Mucosa of descending colon (tissue), 3 donors: ENCODE measurements at regions not wholly inside any gene's neighbourhood (a gene's known extent, or its start where the extent isn't known, plus 50 kb on each side); places are given as distances from the start of the nearest gene placed in this dataset.

ENCODE experiments used
- ATAC-seq: fragments of 200-7000 bp; cut with Tn5 transposase; one replicate; pipeline ENCODE4 v1.9.1; 2020; ENCODE audit warnings: mild to moderate bottlenecking, moderate library complexity
- DNase-seq, 3 donors: peaks; one replicate each; pipeline ENCODE4 v3.0.0-alpha.2; 2020
- H3K36me3 ChIP-seq: fragments of 200-600 bp; one replicate; pipeline ENCODE4 v1.8.0; 2021; ENCODE audit warnings: low read depth, mild to moderate bottlenecking
- H3K4me1 ChIP-seq: fragments of 200-600 bp; one replicate; pipeline ENCODE4 v1.8.0; 2021; ENCODE audit warnings: low read depth, mild to moderate bottlenecking
- H3K4me3 ChIP-seq: fragments of 200-600 bp; one replicate; pipeline ENCODE4 v1.8.0; 2021; ENCODE audit warnings: mild to moderate bottlenecking
- H3K9me3 ChIP-seq: fragments of 200-600 bp; one replicate; pipeline ENCODE4 v1.8.0; 2021; ENCODE audit warnings: mild to moderate bottlenecking
- intact Hi-C, 2 donors: fragments of 100-400 bp; cut with DNase I in 1 of 2; cut with micrococcal nuclease in 1 of 2; formaldehyde crosslinking; loops; one replicate each; pipeline versions ENCODE4 v1.11.0 to v1.11.1; 2022; cut with DNase I, micrococcal nuclease
- TF ChIP-seq, protein P1 (sequence below): fragments of 200-600 bp; IDR thresholded peaks from one replicate; pipeline ENCODE4 v1.8.0; 2022; ENCODE audit warnings: antibody characterized with exemption, mild to moderate bottlenecking
- donor health status: DM: no; HTN: no; CAD: no; lungs with moderate emphysema.
- donor health status: DM: no; HTN: no; CAD: no.
- donor health status: DM: no; HTN: yes; CAD: no.

DNA sequence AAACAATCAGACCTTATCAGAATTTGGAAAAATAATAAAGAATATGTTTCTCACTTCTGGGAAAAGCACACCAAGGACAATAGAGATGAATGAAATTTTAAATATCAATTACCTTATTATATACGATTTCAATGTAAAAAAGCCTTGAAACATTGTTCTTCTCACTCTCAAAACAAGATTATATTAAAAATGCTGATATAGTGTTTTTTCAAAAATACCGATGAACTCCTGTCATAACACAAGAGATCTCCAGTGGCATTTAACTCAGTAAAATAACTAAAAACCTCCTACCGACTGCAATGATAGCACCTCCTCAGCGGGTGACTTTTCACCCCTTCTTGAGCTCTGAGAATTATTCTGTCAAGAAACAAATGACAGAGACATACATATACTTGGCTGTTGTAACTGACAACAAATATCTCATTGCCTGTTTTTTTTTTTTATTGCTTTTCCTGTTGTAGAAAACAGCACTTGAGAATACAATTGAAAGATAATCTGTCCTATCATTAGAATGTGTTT, 1237.3 kb downstream of the C4orf33 start:
- TF ChIP-seq, protein P1, sequence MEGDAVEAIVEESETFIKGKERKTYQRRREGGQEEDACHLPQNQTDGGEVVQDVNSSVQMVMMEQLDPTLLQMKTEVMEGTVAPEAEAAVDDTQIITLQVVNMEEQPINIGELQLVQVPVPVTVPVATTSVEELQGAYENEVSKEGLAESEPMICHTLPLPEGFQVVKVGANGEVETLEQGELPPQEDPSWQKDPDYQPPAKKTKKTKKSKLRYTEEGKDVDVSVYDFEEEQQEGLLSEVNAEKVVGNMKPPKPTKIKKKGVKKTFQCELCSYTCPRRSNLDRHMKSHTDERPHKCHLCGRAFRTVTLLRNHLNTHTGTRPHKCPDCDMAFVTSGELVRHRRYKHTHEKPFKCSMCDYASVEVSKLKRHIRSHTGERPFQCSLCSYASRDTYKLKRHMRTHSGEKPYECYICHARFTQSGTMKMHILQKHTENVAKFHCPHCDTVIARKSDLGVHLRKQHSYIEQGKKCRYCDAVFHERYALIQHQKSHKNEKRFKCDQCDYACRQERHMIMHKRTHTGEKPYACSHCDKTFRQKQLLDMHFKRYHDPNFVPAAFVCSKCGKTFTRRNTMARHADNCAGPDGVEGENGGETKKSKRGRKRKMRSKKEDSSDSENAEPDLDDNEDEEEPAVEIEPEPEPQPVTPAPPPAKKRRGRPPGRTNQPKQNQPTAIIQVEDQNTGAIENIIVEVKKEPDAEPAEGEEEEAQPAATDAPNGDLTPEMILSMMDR = no peak
- Histone ChIP-seq H3K4me3 (no peak overlapping the region), H3K36me3 (no peaks in the 10 kb centered on the region), H3K4me1 (no peaks in the 10 kb centered on the region), H3K9me3 (no peaks in the 10 kb centered on the region)
- ATAC-seq (no peak), DNase-seq (no peak)
- intact Hi-C loops = no loop called here

DNA sequence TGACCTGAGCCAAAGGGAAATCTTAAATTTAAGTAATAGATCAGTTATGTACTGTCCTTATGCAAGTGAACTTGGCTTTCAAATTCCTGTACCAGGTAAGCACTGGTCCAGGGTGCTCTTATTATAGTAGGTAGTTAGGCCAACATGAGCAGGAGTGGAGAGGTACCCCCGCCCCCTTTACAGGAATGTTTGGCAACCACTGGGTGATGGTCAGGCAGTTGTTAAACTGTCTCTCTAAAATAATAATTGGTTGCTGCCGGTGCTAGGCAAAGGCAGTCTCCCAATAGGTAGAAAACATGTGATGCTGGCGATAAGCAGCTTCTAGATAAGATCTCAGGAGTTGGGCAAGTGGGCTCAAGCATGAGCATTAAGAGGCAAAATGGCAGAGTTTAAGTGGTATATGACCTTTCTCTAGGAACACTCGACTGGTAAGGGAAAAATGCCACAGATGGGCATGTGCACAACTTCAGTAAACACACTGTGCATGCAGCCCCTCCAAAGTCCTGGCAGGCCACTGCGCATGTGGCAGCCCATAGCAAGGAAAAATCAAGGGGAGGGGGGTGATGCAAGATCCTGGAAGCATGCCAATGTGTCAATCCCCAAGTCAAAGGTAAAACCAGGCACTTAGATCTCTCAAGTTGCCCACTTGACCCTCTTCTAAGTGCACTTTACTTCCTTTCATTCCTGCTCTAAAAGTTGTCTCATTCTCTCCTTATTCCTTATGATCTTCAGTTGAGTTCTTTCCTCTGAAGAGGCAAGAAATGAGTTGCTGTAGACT, 1239.7 kb downstream of the C4orf33 start:
- no peaks in the 10 kb centered on the region for H3K9me3 ChIP-seq
- H3K4me1 ChIP-seq = no peaks in the 10 kb centered on the region
- intact Hi-C loops = no loop called here
- H3K4me3 ChIP-seq = no peak overlapping the region
- DNase-seq (no peak), ATAC-seq (no peak)
- TF ChIP-seq, protein P1 = no peak
- H3K36me3 ChIP-seq = no peaks in the 10 kb centered on the region

DNA sequence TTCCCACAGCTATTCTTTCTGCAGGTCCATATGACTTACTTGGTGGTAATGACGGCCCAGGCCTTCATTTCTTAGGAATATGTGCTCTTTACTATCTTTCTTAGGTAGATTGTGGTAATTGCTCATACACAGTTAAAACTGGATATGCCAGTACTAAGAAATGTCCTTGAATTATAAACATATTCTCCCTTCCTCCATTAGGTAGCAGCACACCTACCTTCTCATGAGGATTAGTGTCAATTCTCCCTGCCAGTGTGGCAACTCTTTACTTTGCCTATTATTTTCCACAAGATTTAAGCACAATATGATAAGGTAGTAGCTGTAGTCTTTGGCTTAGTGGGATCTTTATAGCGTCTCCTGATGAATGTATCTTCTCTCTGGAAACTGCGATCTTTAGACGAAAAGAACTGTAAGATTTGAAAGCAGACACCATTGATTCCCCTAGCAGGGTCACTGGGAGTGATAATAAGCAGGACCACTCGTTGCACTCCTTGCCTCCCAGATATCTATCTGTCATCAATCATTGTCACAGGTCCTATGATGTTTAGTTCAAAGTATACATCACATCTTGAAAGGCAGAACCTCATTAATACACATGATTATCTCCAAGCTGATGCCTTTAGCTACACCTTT, 1240.7 kb downstream of the C4orf33 start:
- H3K4me3 ChIP-seq = no peak overlapping the region
- H3K9me3 ChIP-seq = no peaks in the 10 kb centered on the region
- H3K4me1 ChIP-seq = no peaks in the 10 kb centered on the region
- DNase-seq (peak in 1 of 3 donors; percentile 3), ATAC-seq (no peak)
- intact Hi-C loops = no loop called here
- TF ChIP-seq, protein P1 = no peak
- H3K36me3 ChIP-seq = no peaks in the 10 kb centered on the region

DNA sequence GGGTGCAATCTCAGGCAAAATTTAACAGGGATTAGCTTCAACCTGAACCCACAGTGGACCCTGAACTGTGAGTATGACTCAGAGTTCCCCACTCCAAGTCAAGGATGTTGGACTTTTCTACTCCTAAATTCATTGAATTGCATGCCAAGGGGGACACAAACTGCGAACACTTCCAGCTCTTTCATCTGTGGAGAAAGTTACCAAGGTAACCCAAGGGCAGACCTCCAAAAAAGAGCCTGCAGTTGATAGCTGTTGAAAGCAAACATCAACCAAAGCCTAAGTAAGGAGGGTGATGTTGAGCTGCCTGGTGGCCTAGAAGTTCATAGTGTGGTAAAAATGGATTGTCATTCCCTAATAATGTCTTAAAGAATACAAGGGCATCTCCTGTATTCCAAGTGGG, 1242.9 kb downstream of the C4orf33 start:
- intact Hi-C loops = no loop called here
- no peak overlapping the region for H3K4me3 ChIP-seq
- no peaks in the 10 kb centered on the region for H3K9me3 ChIP-seq
- ATAC-seq = no peak
- no peaks in the 10 kb centered on the region for H3K4me1 ChIP-seq
- no peaks in the 10 kb centered on the region for H3K36me3 ChIP-seq
- TF ChIP-seq, protein P1 = no peak
- DNase-seq = no peak

DNA sequence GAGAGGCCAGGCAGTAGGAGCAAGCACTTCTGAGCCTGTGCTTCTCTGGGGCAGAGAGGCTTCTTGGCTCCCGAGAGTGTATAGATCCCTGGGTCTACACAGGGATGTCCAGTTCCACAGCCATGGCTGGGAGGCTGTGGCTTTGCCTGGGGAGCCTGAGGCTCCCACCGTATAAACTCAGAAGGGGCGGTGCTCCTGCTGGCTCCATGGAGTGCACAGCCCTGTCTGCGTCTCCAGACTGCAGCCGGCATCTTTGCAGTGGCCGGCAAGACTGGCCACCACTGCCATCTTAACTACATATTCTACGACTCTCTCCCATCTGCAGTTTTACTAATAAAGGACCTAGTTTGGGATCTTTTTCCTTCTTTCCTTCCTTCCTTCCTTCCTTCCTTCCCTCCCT, 1253.8 kb downstream of the C4orf33 start:
- TF ChIP-seq, protein P1 = no peak
- H3K9me3 ChIP-seq = no peaks in the 10 kb centered on the region
- no peak overlapping the region for H3K4me3 ChIP-seq
- H3K4me1 ChIP-seq = no peaks in the 10 kb centered on the region
- intact Hi-C loops = no loop called here
- ATAC-seq (peak; percentile 9), DNase-seq (no peak)
- H3K36me3 ChIP-seq = no peaks in the 10 kb centered on the region
